HCT116 (cell line): ENCODE measurements at regions not wholly inside any gene's neighbourhood (a gene's known extent, or its start where the extent isn't known, plus 50 kb on each side); places are given as distances from the start of the nearest gene placed in this dataset.

Experiments
- ATAC-seq: fragments of 200-7000 bp; cut with Tn5 transposase; 2 replicates; pipeline ENCODE4 v1.9.1; 2020; ENCODE audit warnings: mild to moderate bottlenecking, moderate library complexity
- BruUV-seq: library from RNA; stranded (reverse); fragments of 400-500 nt; replicated peaks from 2 replicates; lab custom pipeline; 2021; lab: Mats Ljungman, UMichigan
- CTCF ChIA-PET: fragments of 300-600 bp; sonication (Branson Sonifier 250); formaldehyde crosslinking; loops from one replicate; lab custom pipeline; 2021; ENCODE audit warnings: antibody characterized with exemption; lab: Charles Lee
- POLR2A ChIA-PET: fragments of 300-600, 350-600 bp; sonication (Branson Sonifier 250); formaldehyde crosslinking; loops from one replicate; lab custom pipeline; 2021; ENCODE audit warnings: antibody characterized with exemption; lab: Charles Lee
- RAD21 ChIA-PET, 2 experiments: fragments of 300-600 bp; sonication (Branson Sonifier 250); formaldehyde crosslinking; loops; one replicate each; lab custom pipeline; 2023; ENCODE audit warnings: low total read pairs in 2 of 2; ENCODE audit not compliant: uncharacterized antibody in 2 of 2, unreplicated experiment in 2 of 2, low non-redundant PET in 1 of 2; lab: Charles Lee
- DNase-seq: peaks from one replicate; pipeline ENCODE4 v3.0.0-alpha.2; 2010; ENCODE audit warnings: low read depth, low spot score
- H2AFZ ChIP-seq: fragments of 200-600 bp; shearing (Covaris generic), sonication (generic); 2 replicates; pipeline ENCODE4 v1.6.1; 2017; ENCODE audit warnings: low read depth, mixed run types, mixed read lengths, antibody characterized with exemption, low read length; ENCODE audit not compliant: poor library complexity, severe bottlenecking
- H3K27ac ChIP-seq: 2 replicates; pipeline ENCODE4 v1.5.1; 2012; ENCODE audit warnings: low read depth, low read length
- H3K27me3 ChIP-seq: fragments of 200-600 bp; sonication (generic); 2 replicates; pipeline ENCODE4 v1.6.1; 2016; ENCODE audit warnings: mixed run types, low read length, mixed read lengths; ENCODE audit not compliant: insufficient read depth
- H3K36me3 ChIP-seq, 2 experiments: fragments of 200-500 bp in 1 of 2; fragments of 200-600 bp in 1 of 2; sonication (Bioruptor generic) in 1 of 2; sonication (generic) in 1 of 2; 2 replicates each; pipeline versions ENCODE4 v1.5.1 to v1.6.1; 2014 to 2016; ENCODE audit warnings: low read length in 2 of 2, inconsistent platforms in 1 of 2, mixed read lengths in 1 of 2, mixed run types in 1 of 2; ENCODE audit not compliant: insufficient read depth in 2 of 2, control insufficient read depth in 1 of 2
- H3K4me1 ChIP-seq, 2 experiments: fragments of 200-600 bp in 1 of 2; sonication (generic) in 1 of 2; 2 replicates each; pipeline versions ENCODE4 v1.5.1 to v1.6.1; 2012 to 2017; ENCODE audit warnings: low read length in 2 of 2, inconsistent platforms in 1 of 2, mild to moderate bottlenecking in 1 of 2, mixed read lengths in 1 of 2, mixed run types in 1 of 2, moderate library complexity in 1 of 2; ENCODE audit not compliant: insufficient read depth in 2 of 2, control insufficient read depth in 1 of 2
- H3K4me2 ChIP-seq: fragments of 200-600 bp; sonication (generic); 2 replicates; pipeline ENCODE4 v1.6.1; 2017; ENCODE audit warnings: mixed run types, low read length, mixed read lengths
- H3K4me3 ChIP-seq, 2 experiments: fragments of 200-600 bp in 1 of 2; sonication (generic) in 1 of 2; replicated peaks in 1 of 2; 2 replicates each; pipeline ENCODE4 v1.5.1; 2011 to 2016; ENCODE audit warnings: low read length in 2 of 2, control low read depth in 1 of 2, low read depth in 1 of 2, mild to moderate bottlenecking in 1 of 2, mixed read lengths in 1 of 2, mixed run types in 1 of 2
- H3K79me2 ChIP-seq: fragments of 200-600 bp; sonication (generic); 2 replicates; pipeline ENCODE4 v1.6.1; 2017; ENCODE audit warnings: mild to moderate bottlenecking, mixed run types, low read length, moderate library complexity, mixed read lengths; ENCODE audit not compliant: insufficient read depth
- H3K9ac ChIP-seq: fragments of 200-600 bp; sonication (generic); 2 replicates; pipeline ENCODE4 v1.6.1; 2016; ENCODE audit warnings: low read length, mixed read lengths
- H3K9me2 ChIP-seq: fragments of 200-600 bp; sonication (generic), shearing (Covaris generic); 2 replicates; pipeline ENCODE4 v1.6.1; 2017; ENCODE audit warnings: mixed run types, mild to moderate bottlenecking, moderate library complexity; ENCODE audit not compliant: insufficient read depth
- H3K9me3 ChIP-seq, 2 experiments: fragments of 200-500 bp in 1 of 2; fragments of 200-600 bp in 1 of 2; sonication (Bioruptor generic) in 1 of 2; sonication (generic) in 1 of 2; 2 replicates each; pipeline ENCODE4 v1.6.1; 2014 to 2017; ENCODE audit warnings: low read length in 2 of 2, mixed read lengths in 2 of 2, inconsistent platforms in 1 of 2, low read depth in 1 of 2, mild to moderate bottlenecking in 1 of 2, mixed run types in 1 of 2, moderate library complexity in 1 of 2; ENCODE audit not compliant: control insufficient read depth in 1 of 2, insufficient read depth in 1 of 2
- H4K20me1 ChIP-seq: fragments of 200-600 bp; sonication (generic), shearing (Covaris generic); 2 replicates; pipeline ENCODE4 v1.6.1; 2017; ENCODE audit warnings: mixed run types, mild to moderate bottlenecking, moderate library complexity; ENCODE audit not compliant: insufficient read depth
- CBX3 ChIP-seq: IDR thresholded peaks from 2 replicates; pipeline ENCODE4 v1.6.1; 2012; ENCODE audit warnings: low read depth
- CEBPB ChIP-seq: IDR thresholded peaks from 2 replicates; pipeline ENCODE4 v1.6.1; 2012; ENCODE audit warnings: low read depth
- CTCF ChIP-seq, 3 experiments: fragments of 200-600 bp in 1 of 3; sonication (generic) in 1 of 3; IDR thresholded peaks in 2 of 3; conservative IDR thresholded peaks in 1 of 3; 2 replicates each; pipeline ENCODE4 v1.5.1; 2012 to 2017; ENCODE audit warnings: low read depth in 2 of 3, low read length in 2 of 3, antibody characterized with exemption in 1 of 3, borderline replicate concordance in 1 of 3, control low read depth in 1 of 3, mild to moderate bottlenecking in 1 of 3, mixed read lengths in 1 of 3, mixed run types in 1 of 3, moderate library complexity in 1 of 3; ENCODE audit not compliant: insufficient read depth in 1 of 3
- EGR1 ChIP-seq: IDR thresholded peaks from 2 replicates; pipeline ENCODE4 v1.6.1; 2012; ENCODE audit warnings: low read depth
- EZH2 ChIP-seq: fragments of 200-600 bp; sonication (generic); IDR thresholded peaks from 2 replicates; pipeline ENCODE4 v1.6.1; 2017; ENCODE audit warnings: antibody characterized with exemption, mixed run types
- EZH2phosphoT487 ChIP-seq: fragments of 200-600 bp; IDR thresholded peaks from 2 replicates; pipeline ENCODE4 v1.6.1; 2018; ENCODE audit warnings: antibody characterized with exemption, borderline replicate concordance
- FOSL1 ChIP-seq: IDR thresholded peaks from 2 replicates; pipeline ENCODE4 v1.6.1; 2012; ENCODE audit warnings: low read depth
- JUND ChIP-seq: IDR thresholded peaks from 2 replicates; pipeline ENCODE4 v1.6.1; 2012
- POLR2AphosphoS5 ChIP-seq: IDR thresholded peaks from 2 replicates; pipeline ENCODE4 v1.6.1; 2011; ENCODE audit warnings: mild to moderate bottlenecking, low read depth, low read length, moderate library complexity
- RAD21 ChIP-seq: IDR thresholded peaks from 2 replicates; pipeline ENCODE4 v1.6.1; 2012; ENCODE audit warnings: low read depth, mild to moderate bottlenecking
- REST ChIP-seq: IDR thresholded peaks from 2 replicates; pipeline ENCODE4 v1.6.1; 2012; ENCODE audit warnings: low read depth
- SIN3A ChIP-seq: IDR thresholded peaks from 2 replicates; pipeline ENCODE4 v1.6.1; 2012; ENCODE audit warnings: low read depth
- SP1 ChIP-seq: IDR thresholded peaks from 2 replicates; pipeline ENCODE4 v1.6.1; 2012; ENCODE audit warnings: low read depth
- SRF ChIP-seq: IDR thresholded peaks from 2 replicates; pipeline ENCODE4 v1.6.1; 2012; ENCODE audit warnings: low read depth
- TCF7L2 ChIP-seq: IDR thresholded peaks from 2 replicates; pipeline ENCODE4 v1.7.0; 2011; ENCODE audit warnings: borderline replicate concordance, inconsistent platforms; ENCODE audit not compliant: insufficient read depth, insufficient read length; ENCODE audit errors: extremely low read depth
- ZBTB33 ChIP-seq: IDR thresholded peaks from 2 replicates; pipeline ENCODE4 v1.6.1; 2011; ENCODE audit warnings: mild to moderate bottlenecking, low read length, moderate library complexity; ENCODE audit not compliant: insufficient replicate concordance; ENCODE audit errors: extremely low read depth
- intact Hi-C: fragments of 100-400 bp; cut with micrococcal nuclease; formaldehyde crosslinking; loops from 2 replicates; pipeline ENCODE4 v1.10.0; 2022

GRCh38 chr4:1538941-1539772, 132.9 kb upstream of the NKX1-1 start:
- Histone ChIP-seq H3K4me3 (no peak overlapping the region), H3K79me2 (no peaks in the 10 kb centered on the region), H3K4me1 (peaks cover 0 to 6% of the 10 kb centered on the region in 2 experiments; a peak in 1 of 4 replicates), H3K9me3 (no peaks in the 10 kb centered on the region), H3K4me2 (no peak overlapping the region), H3K27me3 (no peaks in the 10 kb centered on the region), H2AFZ (no peak overlapping the region), H3K36me3 (no peaks in the 10 kb centered on the region), H3K9ac (no peak overlapping the region), H4K20me1 (no peaks in the 10 kb centered on the region), H3K27ac (no peak overlapping the region), H3K9me2 (no peaks in the 10 kb centered on the region)
- ChIA-PET POLR2A (no interaction called here), CTCF (no interaction called here), RAD21 (interaction anchor here in 1 of 2 experiments (0.7 kb wide), 1 partner anchor 346 kb away, joined by 3 read pairs; no protein-coding TSS in a partner anchor)
- ATAC-seq (no peak), DNase-seq (no peak)
- TF ChIP-seq CBX3 (no peak), EGR1 (no peak), ZBTB33 (no peak), FOSL1 (no peak), EZH2 (no peak), SRF (no peak), JUND (no peak), POLR2AphosphoS5 (no peak), CEBPB (no peak), TCF7L2 (no peak), SP1 (no peak), SIN3A (no peak), RAD21 (no peak), REST (no peak), CTCF (IDR thresholded peaks at IDR 0.05 in 2 of 3, conservative IDR thresholded peaks at IDR 0.05 in 1 of 3; ENCODE audit: borderline replicate concordance in 1 of 3, insufficient read depth in 1 of 3, low read depth in 2 of 3, low read length in 2 of 3) (no peak), EZH2phosphoT487 (no peak)
- no TSS peak for BruUV-seq
- intact Hi-C loops, result no loop called here
